Coronary artery (tissue), 2 donors: ENCODE measurements at regions not wholly inside any gene's neighbourhood (a gene's known extent, or its start where the extent isn't known, plus 50 kb on each side); places are given as distances from the start of the nearest gene placed in this dataset.

ENCODE experiments used
- DNase-seq: peaks from one replicate; pipeline ENCODE4 v3.0.0-alpha.2; 2017; ENCODE audit warnings: low spot score
- H3K27ac ChIP-seq, 2 donors: fragments of 200-600 bp; sonication (generic); one replicate each; pipeline ENCODE4 v1.5.1; 2016 to 2019
- H3K4me3 ChIP-seq: fragments of 200-600 bp; sonication (generic); 2 replicates; pipeline ENCODE4 v1.5.1; 2016; ENCODE audit warnings: mild to moderate bottlenecking, moderate library complexity
- CTCF ChIP-seq: fragments of 200-600 bp; sonication (generic); IDR thresholded peaks from one replicate; pipeline ENCODE4 v1.5.1; 2019; ENCODE audit warnings: antibody characterized with exemption

DNA sequence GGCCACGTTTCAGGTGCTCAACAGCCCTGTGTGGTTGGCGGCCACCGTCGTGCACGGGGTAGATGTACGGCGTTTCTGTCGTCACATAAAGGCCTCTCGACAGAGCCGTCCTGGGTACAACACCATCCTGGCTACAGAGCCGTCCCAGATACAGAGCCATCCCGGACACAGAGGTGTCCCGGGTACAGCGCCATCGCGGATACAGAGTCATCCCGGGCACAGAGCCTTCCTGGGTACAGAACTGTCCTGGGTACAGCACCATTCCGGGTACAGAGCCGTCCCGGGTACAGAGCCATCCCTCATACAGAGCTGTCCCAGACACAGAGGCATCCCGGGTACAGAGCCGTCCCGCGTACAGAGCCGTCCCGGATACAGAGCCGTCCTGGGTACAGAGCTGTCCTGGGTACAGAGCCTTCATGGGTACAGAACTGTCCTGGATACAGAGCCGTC lies 222.7 kb upstream of the SOX1 start:
- DNase-seq = no peak
- Histone ChIP-seq H3K27ac (no peak overlapping the region), H3K4me3 (no peak overlapping the region)
- TF ChIP-seq CTCF = no peak

DNA sequence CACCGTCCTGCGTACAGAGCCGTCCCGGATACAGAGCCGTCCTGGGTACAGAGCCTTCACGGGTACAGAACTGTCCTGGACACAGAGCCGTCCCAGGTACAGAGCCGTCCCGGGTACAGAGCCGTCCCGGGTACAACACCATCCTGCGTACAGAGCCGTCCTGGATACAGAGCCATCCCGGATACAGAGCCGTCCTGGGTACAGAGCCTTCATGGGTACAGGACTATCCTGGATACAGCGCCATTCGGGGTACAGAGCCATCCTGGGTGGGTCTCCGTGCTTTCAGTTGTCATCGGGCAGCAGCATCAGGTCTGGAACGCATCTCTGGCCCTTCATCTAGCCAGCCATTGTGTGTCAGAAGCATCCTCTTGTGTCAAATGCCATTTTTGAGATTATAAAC lies 222.3 kb upstream of the SOX1 start:
- DNase-seq = no peak
- H3K27ac ChIP-seq = no peak overlapping the region
- H3K4me3 ChIP-seq = no peak overlapping the region
- no peak for TF ChIP-seq CTCF

GRCh38 chr13:111845621-111846351 lies 221.2 kb upstream of the SOX1 start:
- no peak for DNase-seq
- no peak overlapping the region for H3K4me3 ChIP-seq

GRCh38 chr13:111846391-111847159 lies 220.4 kb upstream of the SOX1 start:
- no peak for TF ChIP-seq CTCF
- no peak overlapping the region for H3K27ac ChIP-seq
- H3K4me3 ChIP-seq = no peak overlapping the region
- no peak for DNase-seq

More at GRCh38 chr13:111845621-111846351, 221.2 kb upstream of the SOX1 start:
- H3K27ac ChIP-seq = no peak overlapping the region
- no peak for TF ChIP-seq CTCF

GRCh38 chr13:111847964-111848363 lies 219.0 kb upstream of the SOX1 start:
- Histone ChIP-seq H3K4me3 (no peak overlapping the region), H3K27ac (no peak overlapping the region)
- no peak for DNase-seq
- no peak for TF ChIP-seq CTCF

DNA sequence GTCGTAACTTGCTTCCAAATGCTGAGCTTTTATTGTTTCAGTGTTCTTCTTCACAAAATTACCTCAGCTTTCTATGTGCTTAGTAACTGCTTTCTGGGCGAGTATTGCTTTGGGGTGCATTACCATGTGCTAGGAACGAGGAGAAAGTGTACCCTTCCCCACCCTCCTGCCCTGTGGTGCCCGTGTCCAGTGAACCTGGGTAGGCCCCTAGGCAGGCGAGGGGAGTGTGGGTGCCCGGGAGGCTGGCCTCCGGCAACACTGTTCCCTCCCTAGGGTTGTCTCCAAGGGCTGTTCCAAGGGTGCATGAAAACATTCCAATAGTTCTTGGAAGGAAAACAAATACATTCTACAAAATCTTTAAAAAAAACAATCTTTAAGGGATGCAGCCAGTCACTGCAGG lies 216.5 kb upstream of the SOX1 start:
- TF ChIP-seq CTCF = no peak
- Histone ChIP-seq H3K4me3 (no peak overlapping the region), H3K27ac (no peak overlapping the region)
- no peak for DNase-seq

DNA sequence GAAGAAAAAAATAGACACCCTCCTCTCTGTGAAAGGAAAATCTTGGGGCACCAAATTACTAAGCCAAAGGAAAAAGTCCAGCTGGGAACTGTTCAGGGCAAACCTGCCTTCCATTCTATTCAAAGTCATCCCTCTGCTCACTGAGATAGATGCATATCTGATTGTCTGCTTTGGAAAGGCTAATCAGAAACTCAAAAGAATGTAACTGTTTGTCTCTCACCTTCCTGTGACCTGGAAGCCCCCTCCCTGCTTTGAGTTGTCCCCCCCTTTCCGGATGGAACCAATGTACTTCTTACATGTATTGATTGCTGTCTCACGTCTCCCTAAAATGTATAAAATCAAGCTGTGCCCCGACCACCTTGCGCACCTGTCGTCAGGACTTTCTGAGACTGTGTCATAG lies 216.0 kb upstream of the SOX1 start:
- Histone ChIP-seq H3K27ac (no peak overlapping the region), H3K4me3 (no peak overlapping the region)
- no peak for TF ChIP-seq CTCF
- no peak for DNase-seq
